Panc1 (cell line): ENCODE measurements at regions not wholly inside any gene's neighbourhood (a gene's known extent, or its start where the extent isn't known, plus 50 kb on each side); places are given as distances from the start of the nearest gene placed in this dataset.

ENCODE experiments used
- CTCF ChIP-seq: fragments of 450-650 bp; IDR thresholded peaks from 2 replicates; pipeline ENCODE4 v1.5.1; 2017; ENCODE audit warnings: mild to moderate bottlenecking
- SIN3A ChIP-seq: IDR thresholded peaks from 2 replicates; pipeline ENCODE4 v1.6.1; 2012; ENCODE audit warnings: low read depth, mild to moderate bottlenecking, low read length, moderate library complexity, borderline replicate concordance; ENCODE audit not compliant: insufficient read depth

GRCh38 chr7:69467826-69468225, 130.4 kb upstream of the AUTS2 start:
- TF ChIP-seq SIN3A = no peak
- TF ChIP-seq CTCF = no peak
